ENCODE measurements at regions not wholly inside any gene's neighbourhood (a gene's known extent, or its start where the extent isn't known, plus 50 kb on each side); places are given as distances from the start of the nearest gene placed in this dataset.

- TF ChIP-seq, protein P1, sequence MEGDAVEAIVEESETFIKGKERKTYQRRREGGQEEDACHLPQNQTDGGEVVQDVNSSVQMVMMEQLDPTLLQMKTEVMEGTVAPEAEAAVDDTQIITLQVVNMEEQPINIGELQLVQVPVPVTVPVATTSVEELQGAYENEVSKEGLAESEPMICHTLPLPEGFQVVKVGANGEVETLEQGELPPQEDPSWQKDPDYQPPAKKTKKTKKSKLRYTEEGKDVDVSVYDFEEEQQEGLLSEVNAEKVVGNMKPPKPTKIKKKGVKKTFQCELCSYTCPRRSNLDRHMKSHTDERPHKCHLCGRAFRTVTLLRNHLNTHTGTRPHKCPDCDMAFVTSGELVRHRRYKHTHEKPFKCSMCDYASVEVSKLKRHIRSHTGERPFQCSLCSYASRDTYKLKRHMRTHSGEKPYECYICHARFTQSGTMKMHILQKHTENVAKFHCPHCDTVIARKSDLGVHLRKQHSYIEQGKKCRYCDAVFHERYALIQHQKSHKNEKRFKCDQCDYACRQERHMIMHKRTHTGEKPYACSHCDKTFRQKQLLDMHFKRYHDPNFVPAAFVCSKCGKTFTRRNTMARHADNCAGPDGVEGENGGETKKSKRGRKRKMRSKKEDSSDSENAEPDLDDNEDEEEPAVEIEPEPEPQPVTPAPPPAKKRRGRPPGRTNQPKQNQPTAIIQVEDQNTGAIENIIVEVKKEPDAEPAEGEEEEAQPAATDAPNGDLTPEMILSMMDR (conservative IDR thresholded peaks at IDR 0.05; ENCODE audit: low read depth in 2 of 2) = no peak
- TF ChIP-seq EZH2 (IDR thresholded peaks at IDR 0.05; ENCODE audit: low read depth, unreplicated experiment) (no peak), POLR2AphosphoS5 (IDR thresholded peaks at IDR 0.05; ENCODE audit: low read depth) (no peak), REST (IDR thresholded peaks at IDR 0.05; ENCODE audit: unreplicated experiment) (no peak), EZH2phosphoT487 (IDR thresholded peaks at IDR 0.05; ENCODE audit: unreplicated experiment) (no peak), ZNF331 (CRISPR knock-in tag; IDR thresholded peaks at IDR 0.05; ENCODE audit: low read depth) (no peak), CREB1 (CRISPR knock-in tag; IDR thresholded peaks at IDR 0.05; ENCODE audit: low read depth) (no peak), JUNB (IDR thresholded peaks at IDR 0.05; ENCODE audit: unreplicated experiment) (no peak), NANOG (IDR thresholded peaks at IDR 0.05; ENCODE audit: borderline replicate concordance) (no peak), ETS1 (IDR thresholded peaks at IDR 0.05) (no peak), ZNF114 (CRISPR knock-in tag; IDR thresholded peaks at IDR 0.05) (no peak)
- TF ChIP-seq, protein P2, sequence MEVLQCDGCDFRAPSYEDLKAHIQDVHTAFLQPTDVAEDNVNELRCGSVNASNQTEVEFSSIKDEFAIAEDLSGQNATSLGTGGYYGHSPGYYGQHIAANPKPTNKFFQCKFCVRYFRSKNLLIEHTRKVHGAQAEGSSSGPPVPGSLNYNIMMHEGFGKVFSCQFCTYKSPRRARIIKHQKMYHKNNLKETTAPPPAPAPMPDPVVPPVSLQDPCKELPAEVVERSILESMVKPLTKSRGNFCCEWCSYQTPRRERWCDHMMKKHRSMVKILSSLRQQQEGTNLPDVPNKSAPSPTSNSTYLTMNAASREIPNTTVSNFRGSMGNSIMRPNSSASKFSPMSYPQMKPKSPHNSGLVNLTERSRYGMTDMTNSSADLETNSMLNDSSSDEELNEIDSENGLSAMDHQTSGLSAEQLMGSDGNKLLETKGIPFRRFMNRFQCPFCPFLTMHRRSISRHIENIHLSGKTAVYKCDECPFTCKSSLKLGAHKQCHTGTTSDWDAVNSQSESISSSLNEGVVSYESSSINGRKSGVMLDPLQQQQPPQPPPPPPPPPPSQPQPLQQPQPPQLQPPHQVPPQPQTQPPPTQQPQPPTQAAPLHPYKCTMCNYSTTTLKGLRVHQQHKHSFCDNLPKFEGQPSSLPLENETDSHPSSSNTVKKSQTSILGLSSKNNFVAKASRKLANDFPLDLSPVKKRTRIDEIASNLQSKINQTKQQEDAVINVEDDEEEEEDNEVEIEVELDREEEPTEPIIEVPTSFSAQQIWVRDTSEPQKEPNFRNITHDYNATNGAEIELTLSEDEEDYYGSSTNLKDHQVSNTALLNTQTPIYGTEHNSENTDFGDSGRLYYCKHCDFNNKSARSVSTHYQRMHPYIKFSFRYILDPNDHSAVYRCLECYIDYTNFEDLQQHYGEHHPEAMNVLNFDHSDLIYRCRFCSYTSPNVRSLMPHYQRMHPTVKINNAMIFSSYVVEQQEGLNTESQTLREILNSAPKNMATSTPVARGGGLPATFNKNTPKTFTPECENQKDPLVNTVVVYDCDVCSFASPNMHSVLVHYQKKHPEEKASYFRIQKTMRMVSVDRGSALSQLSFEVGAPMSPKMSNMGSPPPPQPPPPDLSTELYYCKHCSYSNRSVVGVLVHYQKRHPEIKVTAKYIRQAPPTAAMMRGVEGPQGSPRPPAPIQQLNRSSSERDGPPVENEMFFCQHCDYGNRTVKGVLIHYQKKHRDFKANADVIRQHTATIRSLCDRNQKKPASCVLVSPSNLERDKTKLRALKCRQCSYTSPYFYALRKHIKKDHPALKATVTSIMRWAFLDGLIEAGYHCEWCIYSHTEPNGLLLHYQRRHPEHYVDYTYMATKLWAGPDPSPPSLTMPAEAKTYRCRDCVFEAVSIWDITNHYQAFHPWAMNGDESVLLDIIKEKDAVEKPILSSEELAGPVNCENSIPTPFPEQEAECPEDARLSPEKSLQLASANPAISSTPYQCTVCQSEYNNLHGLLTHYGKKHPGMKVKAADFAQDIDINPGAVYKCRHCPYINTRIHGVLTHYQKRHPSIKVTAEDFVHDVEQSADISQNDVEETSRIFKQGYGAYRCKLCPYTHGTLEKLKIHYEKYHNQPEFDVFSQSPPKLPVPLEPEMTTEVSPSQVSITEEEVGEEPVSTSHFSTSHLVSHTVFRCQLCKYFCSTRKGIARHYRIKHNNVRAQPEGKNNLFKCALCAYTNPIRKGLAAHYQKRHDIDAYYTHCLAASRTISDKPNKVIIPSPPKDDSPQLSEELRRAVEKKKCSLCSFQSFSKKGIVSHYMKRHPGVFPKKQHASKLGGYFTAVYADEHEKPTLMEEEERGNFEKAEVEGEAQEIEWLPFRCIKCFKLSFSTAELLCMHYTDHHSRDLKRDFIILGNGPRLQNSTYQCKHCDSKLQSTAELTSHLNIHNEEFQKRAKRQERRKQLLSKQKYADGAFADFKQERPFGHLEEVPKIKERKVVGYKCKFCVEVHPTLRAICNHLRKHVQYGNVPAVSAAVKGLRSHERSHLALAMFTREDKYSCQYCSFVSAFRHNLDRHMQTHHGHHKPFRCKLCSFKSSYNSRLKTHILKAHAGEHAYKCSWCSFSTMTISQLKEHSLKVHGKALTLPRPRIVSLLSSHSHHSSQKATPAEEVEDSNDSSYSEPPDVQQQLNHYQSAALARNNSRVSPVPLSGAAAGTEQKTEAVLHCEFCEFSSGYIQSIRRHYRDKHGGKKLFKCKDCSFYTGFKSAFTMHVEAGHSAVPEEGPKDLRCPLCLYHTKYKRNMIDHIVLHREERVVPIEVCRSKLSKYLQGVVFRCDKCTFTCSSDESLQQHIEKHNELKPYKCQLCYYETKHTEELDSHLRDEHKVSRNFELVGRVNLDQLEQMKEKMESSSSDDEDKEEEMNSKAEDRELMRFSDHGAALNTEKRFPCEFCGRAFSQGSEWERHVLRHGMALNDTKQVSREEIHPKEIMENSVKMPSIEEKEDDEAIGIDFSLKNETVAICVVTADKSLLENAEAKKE (CRISPR knock-in tag; IDR thresholded peaks at IDR 0.05) = no peak
These were observed 159.4 kb upstream of the PLEKHG7 start for GRCh38 chr12:92543359-92543758.

Data from GM23338 (cell line).